ENCODE measurements at regions not wholly inside any gene's neighbourhood (a gene's known extent, or its start where the extent isn't known, plus 50 kb on each side); places are given as distances from the start of the nearest gene placed in this dataset.
"Not testable (repeated sequence)": the region's sequence is repeated elsewhere in the genome, so short reads cannot be mapped to it uniquely, and the experiment has no call there.

DNA sequence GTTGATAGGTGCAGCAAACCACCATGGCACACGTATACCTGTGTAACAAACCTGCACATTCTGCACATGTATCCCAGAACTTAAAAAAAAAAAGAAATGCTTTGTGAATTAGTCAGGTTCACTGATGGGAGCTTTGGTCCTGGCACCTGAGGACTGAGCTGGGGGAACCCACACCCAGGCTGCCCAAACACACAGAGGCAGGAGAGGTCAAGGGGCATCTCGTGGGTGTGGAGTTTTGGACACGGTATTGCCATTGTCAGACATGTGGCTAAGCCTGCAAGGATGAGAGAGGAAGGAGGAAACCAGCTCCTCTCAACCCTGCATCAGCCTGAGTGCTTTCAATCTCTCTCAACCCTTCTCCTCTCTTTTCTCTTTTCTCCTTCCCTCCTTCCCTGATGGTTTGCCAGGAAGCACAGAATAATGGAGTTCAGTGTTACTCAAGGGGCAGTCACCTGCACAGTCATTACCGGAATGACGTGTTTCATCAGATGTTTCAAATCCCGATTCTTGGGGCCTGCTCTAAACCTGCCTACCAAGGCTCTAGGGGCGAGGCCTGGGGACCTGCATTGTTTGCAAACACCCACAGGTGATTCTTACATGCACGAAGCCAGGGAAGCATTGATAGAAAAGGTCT, 89.9 kb upstream of the NEDD9 start:
- DNase-seq: no peak

DNA sequence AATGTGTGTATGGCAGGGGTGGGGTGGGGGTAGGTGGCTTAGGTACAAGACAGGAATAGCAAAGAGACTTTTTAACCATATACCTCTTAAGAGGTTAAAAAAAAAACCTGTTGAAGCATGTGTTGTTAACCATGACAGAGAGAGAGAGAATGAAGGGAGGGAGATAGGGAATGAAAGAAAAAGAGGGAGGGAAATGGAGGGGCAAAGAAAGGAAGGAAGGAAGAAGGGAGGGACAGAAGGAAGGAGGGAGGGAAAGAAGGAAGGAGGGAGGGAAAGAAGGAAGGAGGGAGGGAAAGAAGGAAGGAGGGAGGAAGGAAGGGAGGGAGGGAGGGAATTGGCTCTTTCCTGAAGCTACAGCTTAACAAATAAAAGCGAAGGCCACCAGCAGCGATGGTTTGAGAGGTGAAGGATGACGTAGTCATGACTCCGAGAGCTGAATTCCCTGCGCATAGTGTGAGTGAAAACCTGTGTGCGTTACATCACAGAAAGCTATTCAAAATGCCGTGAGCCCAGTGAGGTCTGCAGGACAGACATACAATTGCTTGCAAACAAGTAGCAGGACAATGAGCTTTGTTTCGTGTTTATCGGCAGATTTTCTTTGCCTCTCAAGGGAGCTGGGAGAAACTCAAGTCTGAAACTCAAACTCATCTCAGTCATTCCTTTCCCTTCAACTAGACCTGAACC, 88.6 kb upstream of the NEDD9 start:
- no peak for DNase-seq

DNA sequence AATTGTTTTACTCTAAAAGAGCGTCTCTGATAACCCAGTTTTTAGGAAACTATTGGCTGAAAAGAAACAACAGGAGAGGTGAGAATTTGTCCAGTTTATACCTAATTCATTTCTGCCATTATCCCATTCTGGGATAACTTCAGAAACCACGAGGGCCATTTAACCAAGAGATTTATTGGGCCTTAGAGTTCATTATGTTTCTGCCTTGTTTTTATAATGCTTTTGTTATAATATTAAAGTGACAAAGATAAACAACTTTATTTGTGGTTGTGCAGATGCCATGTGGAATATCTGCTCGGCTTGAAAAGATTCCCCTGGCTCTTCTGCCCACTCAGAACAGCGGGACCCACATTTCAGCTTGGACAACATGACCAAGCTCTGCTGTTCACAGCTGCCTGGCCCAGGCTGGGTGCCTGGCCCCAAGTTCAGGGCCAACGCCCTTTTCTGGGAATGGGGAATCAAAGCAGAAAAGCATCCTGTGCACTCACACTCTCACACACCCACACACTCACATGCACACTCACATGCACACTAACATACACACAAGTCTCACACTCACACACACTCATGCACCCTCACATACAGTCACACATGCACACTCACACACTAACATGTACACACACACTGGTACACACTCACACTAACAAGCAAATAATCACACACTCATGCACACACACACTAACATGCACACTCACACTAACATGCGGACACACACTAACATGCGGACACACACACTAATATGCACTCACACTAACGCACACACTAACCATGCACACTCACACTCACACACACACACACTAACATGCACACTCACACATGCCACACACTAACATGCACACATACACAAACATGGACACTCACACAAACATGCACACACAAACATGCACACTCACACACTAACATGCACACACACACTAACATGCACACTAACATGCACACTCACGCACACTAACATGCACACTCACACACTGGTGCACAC, 86.7 kb upstream of the NEDD9 start:
- no peak for DNase-seq

DNA sequence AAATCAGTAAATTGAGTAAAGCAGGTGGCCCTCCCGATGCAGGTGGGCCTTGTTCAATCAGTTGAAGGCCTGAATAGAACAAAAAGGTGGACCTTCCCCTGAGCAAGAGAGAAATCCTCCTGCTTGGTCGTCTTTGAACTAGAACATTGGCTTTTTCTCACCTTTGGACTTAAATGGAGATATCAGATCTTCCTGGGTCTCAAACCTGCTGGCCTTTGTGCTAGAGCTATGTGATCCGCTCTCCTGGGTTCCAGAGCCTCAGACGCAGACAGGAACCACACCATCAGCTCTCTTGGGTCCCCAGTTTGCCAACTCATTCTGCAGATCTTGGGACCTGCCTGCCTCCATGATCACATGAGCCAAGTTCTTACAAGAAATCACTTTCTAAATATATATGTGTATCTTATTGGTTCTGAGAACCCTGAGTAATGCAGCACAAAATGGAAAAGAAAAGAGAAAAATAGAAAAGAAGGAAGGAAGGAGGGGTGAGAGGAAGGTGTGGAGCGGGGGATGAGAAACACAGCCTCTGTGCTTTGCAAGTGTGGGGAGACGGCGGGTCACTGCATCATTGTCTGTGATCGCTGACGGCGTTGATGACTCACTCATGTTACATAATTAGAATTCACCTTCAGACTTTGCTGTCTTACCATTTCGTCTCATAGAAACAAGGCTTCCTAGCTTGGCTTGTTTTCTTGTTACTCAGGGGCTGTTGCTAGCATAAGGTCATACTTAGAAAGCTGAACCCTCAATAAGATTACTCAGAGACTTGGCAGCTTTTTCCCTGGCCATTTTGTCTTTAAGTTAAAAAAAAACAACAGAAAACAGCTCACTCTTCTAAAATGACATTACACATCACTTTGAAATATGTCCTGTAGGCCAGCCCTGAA, 85.7 kb upstream of the NEDD9 start:
- peak; percentile 73 for DNase-seq

DNA sequence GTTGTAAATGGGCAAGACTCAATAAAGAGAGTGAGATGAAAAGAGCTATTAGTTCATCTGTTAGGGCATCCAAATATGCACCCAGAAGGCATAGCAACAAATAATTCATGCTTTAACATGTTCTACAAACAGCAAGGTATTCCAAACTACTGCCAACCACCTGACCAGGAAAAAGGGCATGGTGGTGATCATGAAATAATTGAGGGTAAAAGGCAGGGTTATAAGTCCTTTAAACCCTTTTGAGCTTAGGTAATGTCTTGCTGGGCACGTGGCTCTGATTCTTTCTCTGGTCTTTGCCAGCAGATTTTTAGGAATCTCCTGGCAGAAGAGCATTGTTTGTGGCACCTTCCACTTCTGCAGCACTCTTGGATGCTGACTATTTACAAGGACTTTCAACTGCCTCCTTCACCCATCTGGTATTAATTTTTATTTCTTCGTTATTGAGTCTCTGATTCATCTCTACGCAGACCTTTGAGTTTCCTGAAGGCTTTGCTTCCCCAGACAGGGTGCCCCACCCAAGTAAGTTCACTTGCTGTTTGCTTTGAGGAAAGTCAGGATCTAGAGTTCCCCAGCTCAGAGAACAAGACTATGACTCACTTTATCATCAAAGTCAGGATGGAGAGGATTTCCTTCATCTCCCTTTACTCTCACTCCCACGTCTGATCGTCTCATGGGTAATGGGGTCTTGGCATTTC, 83.4 kb upstream of the NEDD9 start:
- no peak for DNase-seq

DNA sequence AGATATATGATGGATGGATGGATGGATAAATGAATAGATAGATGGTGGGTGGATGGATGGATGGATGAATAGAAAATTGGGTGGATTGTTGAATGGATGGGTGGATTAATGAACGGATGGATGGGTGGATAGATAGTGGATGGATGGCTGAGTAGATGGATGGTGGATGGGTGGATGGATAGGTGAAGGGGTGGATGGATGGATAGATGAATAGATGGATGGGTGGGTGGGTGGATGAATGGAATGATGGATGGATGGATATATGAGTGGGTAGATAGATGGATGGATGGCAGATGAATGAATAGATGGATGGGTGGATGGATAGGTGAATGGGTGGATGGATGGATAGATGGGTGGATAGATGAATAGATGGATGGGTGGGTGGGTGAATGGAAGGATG, 80.7 kb upstream of the NEDD9 start:
- no peak for DNase-seq

DNA sequence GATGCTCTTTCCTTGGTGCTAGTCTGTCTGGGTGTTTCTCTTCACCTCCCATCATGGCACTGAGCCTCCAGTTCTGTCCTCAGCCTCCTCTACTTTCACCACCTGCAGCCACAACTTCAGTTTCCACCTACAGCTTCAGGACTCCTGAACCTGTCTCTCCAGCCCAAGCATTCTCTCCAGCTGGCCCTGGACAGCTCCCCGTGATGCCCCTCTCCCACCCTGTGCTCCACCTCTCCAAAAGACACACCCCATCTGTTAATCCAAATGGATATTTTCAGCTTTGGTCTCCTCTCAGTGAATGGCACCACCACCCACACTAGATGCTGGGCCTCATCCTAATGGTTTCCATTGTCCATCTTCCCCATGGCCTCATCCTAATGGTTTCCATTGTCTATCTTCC, 79.5 kb upstream of the NEDD9 start:
- no peak for DNase-seq

DNA sequence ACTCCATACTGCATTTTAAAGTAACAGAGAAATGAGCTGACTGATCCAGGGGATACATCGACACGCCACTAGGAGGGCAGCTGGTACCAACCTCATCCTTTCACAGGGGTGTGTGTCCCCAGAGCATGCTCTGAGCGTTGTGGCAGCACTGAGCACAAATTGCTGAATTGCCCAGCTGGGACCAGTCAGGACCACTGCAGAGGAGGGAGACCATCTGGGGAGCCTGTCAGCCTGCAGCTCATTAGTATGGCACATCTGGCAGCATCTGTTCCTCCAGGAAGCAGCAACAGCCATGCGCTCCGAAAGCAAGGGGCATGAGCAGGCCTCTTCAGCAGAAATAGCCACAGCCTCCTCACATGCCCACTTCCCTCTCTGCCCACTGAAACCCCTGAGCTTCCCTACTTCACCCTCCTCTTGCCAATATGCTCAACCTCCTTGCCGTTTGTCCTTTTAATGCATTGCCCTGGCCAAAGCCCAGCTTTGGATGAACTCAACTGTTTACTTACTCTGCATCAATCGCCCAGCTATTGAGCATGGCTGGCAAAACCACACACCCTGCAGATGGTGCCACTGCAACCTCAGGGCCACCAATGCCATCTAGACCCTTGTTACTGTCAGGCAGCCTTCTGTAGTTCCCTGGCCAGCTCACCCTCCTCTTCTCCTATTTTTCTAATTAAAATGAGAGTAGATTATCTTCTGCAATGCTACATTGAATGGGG, 77.6 kb upstream of the NEDD9 start:
- DNase-seq: no peak

DNA sequence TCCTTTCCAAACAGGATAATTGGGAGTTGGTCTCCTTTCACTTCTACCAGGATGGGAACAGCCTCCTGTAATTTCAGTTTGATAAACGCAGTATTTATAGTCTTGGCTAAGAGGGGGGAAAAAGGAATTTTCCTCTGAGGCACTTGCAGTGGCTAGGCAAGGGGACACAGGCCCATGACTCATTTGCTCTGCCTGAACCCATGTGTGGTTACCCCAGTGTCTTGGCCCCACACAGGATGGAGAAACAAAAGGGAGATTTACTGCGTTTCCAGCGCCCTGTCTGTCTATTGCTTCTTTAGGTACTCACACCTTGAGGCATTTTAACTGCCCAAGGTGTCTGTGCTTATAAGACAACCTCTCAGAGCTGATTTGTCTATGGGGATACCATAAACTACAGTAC, 74.8 kb upstream of the NEDD9 start:
- DNase-seq: no peak

DNA sequence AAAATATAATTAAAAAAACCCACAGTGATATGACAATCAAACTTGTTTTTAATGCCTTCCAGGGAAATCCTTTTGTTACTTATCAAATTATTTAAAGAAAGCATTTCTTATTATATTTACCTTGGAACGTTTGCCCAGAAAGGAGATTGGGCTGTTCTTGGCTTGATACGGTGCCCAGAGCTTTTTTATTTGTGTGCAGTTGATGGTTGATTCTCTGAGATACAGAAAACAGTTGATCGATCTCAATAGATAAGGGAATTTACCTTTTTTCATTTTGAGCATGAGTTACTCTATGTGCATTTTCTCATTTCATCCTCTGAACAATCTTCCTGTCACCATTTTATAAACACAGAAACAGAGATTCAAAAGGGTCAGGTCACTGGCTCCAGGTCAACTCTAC, 72.5 kb upstream of the NEDD9 start:
- no peak for DNase-seq

DNA sequence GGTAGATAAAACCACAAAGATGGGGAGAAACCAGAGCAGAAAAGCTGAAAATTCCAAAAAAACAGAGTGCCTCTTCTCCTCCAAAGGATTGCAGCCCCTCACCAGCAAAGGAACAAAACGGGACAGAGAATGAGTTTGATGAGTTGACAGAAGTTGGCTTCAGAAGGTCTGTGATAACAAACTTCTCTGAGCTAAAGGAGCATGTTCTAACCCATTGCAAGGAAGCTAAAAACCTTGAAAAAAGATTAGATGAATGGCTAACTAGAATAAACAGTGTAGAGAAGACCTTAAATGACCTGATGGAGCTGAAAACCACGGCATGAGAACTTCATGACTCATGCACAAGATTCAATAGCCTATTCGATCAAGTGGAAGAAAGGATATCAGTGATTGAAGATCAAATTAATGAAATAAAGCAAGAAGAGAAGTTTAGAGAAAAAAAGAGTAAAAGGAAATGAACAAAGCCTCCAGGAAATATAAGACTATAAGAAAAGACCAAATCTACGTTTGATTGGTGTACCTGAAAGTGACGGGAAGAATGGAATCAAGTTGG, 67.5 kb upstream of the NEDD9 start:
- DNase-seq: not testable (repeated sequence)

DNA sequence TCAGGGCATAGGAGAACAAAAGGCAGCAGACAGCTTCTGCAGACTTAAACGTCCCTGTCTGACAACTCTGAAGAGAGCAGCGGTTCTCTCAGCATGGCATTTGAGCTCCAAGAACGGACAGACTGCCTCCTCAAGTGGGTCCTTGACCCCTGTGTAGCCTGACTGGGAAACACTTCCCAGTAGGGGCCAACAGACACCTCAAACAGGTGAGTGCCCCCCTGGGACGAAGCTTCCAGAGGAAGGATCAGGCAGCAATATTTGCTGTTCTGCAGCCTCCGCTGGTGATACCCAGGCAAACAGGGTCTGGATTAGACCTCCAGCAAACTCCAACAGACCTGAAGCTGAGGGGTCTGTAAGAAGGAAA, 66.9 kb upstream of the NEDD9 start:
- DNase-seq: not testable (repeated sequence)

DNA sequence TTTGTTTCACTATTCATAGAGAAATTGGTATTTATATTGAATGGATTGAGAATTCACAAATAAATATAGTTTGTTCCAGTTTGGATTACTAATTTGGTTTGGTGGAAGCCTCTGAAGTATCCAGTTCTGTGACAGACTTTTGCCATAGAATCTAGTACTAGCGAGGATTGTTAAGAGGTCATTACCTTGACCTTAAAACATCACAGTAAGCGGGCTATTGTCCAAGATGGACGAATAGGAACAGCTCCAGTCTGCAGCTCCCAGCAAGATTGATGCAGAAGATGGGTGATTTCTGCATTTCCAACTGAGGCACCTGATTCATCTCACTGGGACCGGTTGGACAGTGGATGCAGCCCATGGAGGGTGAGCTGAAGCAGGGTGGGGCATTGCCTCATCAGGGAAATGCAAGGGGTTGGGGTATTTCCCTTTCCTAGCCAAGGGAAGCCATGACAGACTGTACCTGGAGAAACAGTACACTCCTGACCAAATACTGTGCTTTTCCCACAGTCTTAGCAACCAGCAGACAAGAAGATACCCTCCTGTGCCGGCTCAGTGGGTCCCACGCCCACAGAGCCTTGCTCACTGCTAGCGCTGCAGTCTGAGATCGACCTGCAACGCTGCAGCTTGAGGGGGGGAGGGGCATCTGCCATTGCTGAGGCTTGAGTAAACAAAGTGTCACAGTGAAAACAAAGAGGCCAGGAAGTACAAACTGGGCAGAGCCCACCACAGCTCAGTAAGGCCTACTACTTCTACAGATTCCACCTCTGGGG, 66.4 kb upstream of the NEDD9 start:
- DNase-seq: no peak

DNA sequence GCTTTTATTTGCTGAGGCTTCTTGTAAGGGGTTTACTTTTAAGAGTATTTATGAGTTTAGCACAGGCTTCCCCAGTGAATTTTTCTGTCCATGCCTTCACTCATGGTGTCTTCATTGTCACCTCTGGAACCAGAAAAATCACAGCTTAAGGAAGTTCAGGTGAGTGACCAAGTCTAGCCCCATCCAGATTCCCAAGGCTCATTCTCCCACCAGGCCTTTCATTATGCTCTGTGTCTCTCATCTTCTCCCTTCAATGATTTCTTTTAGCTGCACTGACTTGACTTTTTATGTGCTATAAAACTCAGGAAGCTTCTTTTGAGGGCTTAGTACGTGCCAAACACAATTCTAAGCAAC, 64.9 kb upstream of the NEDD9 start:
- DNase-seq: no peak

DNA sequence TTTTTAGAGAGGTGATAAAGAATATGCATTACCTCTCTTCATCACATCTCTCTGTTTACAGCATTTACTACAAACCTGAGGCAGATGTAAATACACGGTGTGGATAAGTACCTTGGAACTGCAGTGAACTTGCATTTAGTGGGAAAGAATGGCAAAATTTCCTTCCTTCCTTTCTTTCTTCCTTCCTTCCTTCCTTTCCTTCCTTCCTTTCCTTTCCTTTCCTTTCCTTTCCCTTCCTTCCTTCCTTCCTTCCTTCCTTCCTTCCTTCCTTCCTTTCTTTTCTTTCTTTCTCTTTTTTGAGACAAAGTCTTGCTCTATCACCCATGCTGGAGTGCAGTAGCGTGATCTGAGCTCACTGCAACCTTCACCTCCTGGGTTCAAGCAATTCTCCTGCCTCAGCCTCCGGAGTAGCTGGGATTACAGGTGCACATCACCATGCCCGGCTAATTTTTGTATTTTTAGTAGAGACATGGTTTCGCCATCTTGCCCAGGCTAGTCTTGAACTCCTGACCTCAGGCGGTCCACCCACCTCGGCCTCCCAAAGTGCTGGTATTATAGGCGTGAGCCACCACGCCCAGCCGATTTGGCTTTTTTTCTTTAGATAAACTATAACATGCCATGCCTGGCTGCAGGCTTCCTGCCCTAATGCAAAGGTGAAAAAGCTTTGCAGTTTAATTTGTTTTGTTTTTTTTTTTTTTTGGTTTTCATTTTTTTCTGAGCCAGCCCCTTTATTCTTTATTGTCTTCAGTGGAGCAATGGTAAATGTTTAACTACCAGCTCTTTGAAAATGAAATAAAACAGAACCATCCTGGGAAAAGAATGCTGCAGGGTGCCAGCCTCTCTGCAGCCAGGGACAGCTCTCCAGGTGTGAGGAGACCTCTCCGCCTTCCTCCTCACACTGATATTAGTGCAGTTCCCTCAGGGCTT, 64.2 kb upstream of the NEDD9 start:
- DNase-seq: no peak

DNA sequence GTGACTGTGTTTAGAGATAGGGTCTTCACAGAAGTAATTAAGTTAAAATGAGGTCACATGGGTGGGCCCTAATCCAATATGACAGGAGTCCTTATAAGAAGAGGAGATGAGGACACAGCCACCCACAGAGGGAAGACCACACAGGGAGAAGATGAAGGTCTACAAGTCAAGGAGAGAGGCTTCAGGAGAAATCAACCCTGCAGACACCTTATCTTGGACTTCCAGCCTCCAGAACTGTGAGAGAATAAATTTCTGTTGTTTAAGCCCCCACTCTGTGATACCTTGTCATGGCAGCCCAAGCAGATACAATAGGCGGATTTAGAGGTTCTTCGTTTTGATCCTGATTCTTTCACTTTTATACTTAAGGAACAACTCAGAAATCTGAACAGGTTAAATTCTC, 63.5 kb upstream of the NEDD9 start:
- no peak for DNase-seq

DNA sequence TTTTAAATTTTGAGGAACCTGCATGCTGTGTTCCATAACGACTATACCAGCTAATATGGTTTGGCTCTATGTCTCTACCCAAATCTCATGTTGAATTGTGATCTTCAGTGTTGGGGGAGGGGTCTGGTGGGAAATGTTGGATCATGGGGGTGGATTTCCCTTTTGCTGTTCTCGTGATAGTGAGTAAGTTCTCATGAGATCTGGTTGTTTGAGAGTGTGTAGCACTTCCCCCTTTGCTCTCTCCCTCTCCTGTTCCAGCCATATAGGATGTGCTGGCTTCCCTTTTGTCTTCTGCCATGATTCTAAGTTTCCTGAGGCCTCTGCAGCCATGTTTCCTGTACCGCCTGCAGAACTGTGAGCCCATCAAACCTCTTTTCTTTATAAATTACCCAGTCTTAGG, 61.8 kb upstream of the NEDD9 start:
- no peak for DNase-seq

DNA sequence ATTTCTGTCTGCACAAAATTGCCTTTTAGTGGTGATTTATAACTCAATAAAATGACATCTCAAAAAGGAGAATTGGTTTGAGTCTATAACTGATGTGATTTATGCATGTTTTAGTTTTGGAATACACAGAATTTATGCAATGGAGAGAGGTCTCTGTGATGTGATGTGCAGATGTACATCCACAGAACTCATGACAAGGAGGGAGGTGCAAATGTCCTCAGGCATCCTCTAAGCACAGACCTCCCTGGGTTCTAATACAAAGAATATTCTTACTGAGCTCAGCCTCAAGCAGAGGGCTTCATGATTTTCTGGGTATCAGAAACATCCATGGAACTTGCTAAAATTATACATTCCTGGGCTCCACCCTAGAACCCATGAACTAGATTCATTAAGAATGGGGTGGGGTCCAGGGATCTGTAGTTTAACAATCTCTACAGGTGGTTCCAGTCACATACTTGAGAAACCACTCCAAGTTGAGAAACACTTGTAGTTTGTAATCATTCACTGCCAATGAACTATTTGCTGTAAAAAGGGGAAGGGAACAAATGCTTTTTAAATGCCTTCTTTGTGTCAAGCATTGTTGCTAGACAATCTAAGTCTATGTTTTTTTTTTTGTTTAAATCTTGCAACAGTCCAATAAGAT, 60.2 kb upstream of the NEDD9 start:
- DNase-seq: no peak

DNA sequence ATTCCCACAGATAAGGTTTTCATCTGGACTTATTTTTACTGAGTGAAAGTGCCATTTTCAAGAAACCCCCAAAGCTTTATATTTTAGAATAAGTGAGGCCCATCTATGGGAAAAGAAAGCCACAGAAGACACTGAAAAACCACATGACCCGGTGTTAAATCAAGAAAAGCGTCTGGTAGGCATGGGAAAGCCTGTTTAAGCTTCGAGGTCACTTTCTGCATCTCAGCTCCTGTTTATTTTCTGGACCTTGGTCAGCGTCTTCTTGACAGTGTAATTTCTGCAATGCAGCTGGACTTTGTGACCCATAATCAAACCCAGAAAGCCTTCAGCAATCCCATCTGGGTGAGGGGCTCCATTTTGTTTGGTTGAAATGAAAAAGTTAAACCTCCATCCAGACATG, 59.6 kb upstream of the NEDD9 start:
- DNase-seq: no peak

Data from stimulated activated CD8-positive, alpha-beta memory T cell treated with anti-CD3 and anti-CD28 coated beads, Interleukin-4, amount 100 ng/mL, for 48 hours (primary cell).